GM12878 (cell line): ENCODE measurements at regions not wholly inside any gene's neighbourhood (a gene's known extent, or its start where the extent isn't known, plus 50 kb on each side); places are given as distances from the start of the nearest gene placed in this dataset.

Source experiments
- ATAC-seq: fragments of 200-7000 bp; cut with Tn5 transposase; 3 replicates; pipeline ENCODE4 v1.9.1; 2020; ENCODE audit warnings: mild to moderate bottlenecking, moderate library complexity
- BruUV-seq: library from RNA; stranded (reverse); fragments of 400-500 nt; replicated peaks from 2 replicates; lab custom pipeline; 2021; lab: Mats Ljungman, UMichigan
- CTCF ChIA-PET: fragments of 300-600 bp; sonication (Branson Sonifier 250); formaldehyde crosslinking; extraction: SDS; loops from one replicate; lab custom pipeline; 2021; ENCODE audit warnings: inconsistent platforms; lab: Yijun Ruan, JAX
- POLR2A ChIA-PET: fragments of 350-600 bp; formaldehyde crosslinking; extraction: SDS; loops from one replicate; lab custom pipeline; 2021; ENCODE audit warnings: inconsistent platforms; lab: Charles Lee
- RAD21 ChIA-PET: fragments of 300-600 bp; sonication (Branson Sonifier 250); formaldehyde crosslinking; loops from one replicate; lab custom pipeline; 2023; ENCODE audit warnings: antibody characterized with exemption; ENCODE audit not compliant: unreplicated experiment; lab: Charles Lee
- SMC1A ChIA-PET: fragments of 300-600 bp; sonication (Branson Sonifier 250); formaldehyde crosslinking; loops from one replicate; lab custom pipeline; 2023; ENCODE audit not compliant: unreplicated experiment, uncharacterized antibody; lab: Charles Lee
- DNase-seq: peaks from one replicate; pipeline ENCODE4 v3.0.0-alpha.2; 2011; ENCODE audit warnings: low read depth, low spot score
- FAIRE-seq: peaks from 3 replicates; lab custom pipeline; 2011; peaks lifted over from hg19 to GRCh38; lab: Jason Lieb, UNC
- H2AFZ ChIP-seq: 2 replicates; pipeline ENCODE4 v1.6.0; 2011; ENCODE audit warnings: low read depth, low read length, control low read depth; ENCODE audit not compliant: control insufficient read depth
- H3K27ac ChIP-seq: 2 replicates; pipeline ENCODE4 v1.5.1; 2011; ENCODE audit warnings: control low read depth; ENCODE audit not compliant: control insufficient read depth, insufficient read depth
- H3K27me3 ChIP-seq, 2 experiments: replicated peaks in 1 of 2; 2 replicates each; pipeline versions ENCODE4 v1.6.0 to v1.6.1; 2011; ENCODE audit warnings: low read length in 1 of 2; ENCODE audit not compliant: control insufficient read depth in 2 of 2, insufficient read depth in 2 of 2
- H3K36me3 ChIP-seq, 2 experiments: 2 replicates each; pipeline ENCODE4 v1.5.1; 2011; ENCODE audit warnings: low read length in 1 of 2; ENCODE audit not compliant: control insufficient read depth in 2 of 2, insufficient read depth in 2 of 2
- H3K4me1 ChIP-seq: 2 replicates; pipeline ENCODE4 v1.6.1; 2011; ENCODE audit warnings: mild to moderate bottlenecking, low read length, moderate library complexity, mixed read lengths; ENCODE audit not compliant: control insufficient read depth, insufficient read depth
- H3K4me2 ChIP-seq: 2 replicates; pipeline ENCODE4 v1.6.0; 2011; ENCODE audit warnings: control low read depth; ENCODE audit not compliant: control insufficient read depth, insufficient read depth
- H3K4me3 ChIP-seq: fragments of 200-600 bp; sonication (generic); 2 replicates; pipeline ENCODE4 v1.5.1; 2016
- H3K79me2 ChIP-seq: 2 replicates; pipeline ENCODE4 v1.6.0; 2011; ENCODE audit warnings: low read length; ENCODE audit not compliant: control insufficient read depth, insufficient read depth
- H3K9ac ChIP-seq: 2 replicates; pipeline ENCODE4 v1.8.0; 2011; ENCODE audit warnings: low read length, control low read depth, mixed read lengths; ENCODE audit not compliant: control insufficient read depth, insufficient read depth
- H3K9me3 ChIP-seq: replicated peaks from 3 replicates; pipeline ENCODE4 v1.5.1; 2011; ENCODE audit warnings: mild to moderate bottlenecking, low read length; ENCODE audit not compliant: control insufficient read depth, insufficient read depth
- H4K20me1 ChIP-seq: 2 replicates; pipeline ENCODE4 v1.6.0; 2011; ENCODE audit not compliant: control insufficient read depth, insufficient read depth
- BMI1 ChIP-seq: fragments of 450-650 bp; IDR thresholded peaks from 2 replicates; pipeline ENCODE4 v1.6.1; 2016; ENCODE audit warnings: mild to moderate bottlenecking, moderate library complexity, borderline replicate concordance
- BRCA1 ChIP-seq: IDR thresholded peaks from 2 replicates; pipeline ENCODE4 v1.6.1; 2011; ENCODE audit warnings: low read depth, low read length, improper control_type of control experiment
- CBX3 ChIP-seq: fragments of 200-600 bp; sonication (generic); IDR thresholded peaks from 2 replicates; pipeline ENCODE4 v1.6.1; 2016; ENCODE audit warnings: low read depth, borderline replicate concordance
- DPF2 ChIP-seq: fragments of 450-650 bp; IDR thresholded peaks from 2 replicates; pipeline ENCODE4 v1.6.1; 2017; ENCODE audit warnings: mild to moderate bottlenecking
- KLF5 ChIP-seq: fragments of 450-650 bp; IDR thresholded peaks from 2 replicates; pipeline ENCODE4 v1.6.1; 2014; ENCODE audit warnings: mild to moderate bottlenecking; ENCODE audit not compliant: partially characterized antibody
- NFXL1 ChIP-seq: fragments of 450-650 bp; IDR thresholded peaks from 2 replicates; pipeline ENCODE4 v1.6.1; 2017; ENCODE audit warnings: antibody characterized with exemption, mild to moderate bottlenecking, borderline replicate concordance
- NR2F1 ChIP-seq: fragments of 450-650 bp; conservative IDR thresholded peaks from 2 replicates; pipeline ENCODE4 v1.6.1; 2017; ENCODE audit warnings: mild to moderate bottlenecking
- POLR2AphosphoS5 ChIP-seq: IDR thresholded peaks from 2 replicates; pipeline ENCODE4 v1.6.1; 2011; ENCODE audit warnings: mild to moderate bottlenecking, low read length, inconsistent platforms
- YY1 ChIP-seq: IDR thresholded peaks from 2 replicates; pipeline ENCODE4 v1.6.1; 2011; ENCODE audit warnings: low read depth, mild to moderate bottlenecking, low read length
- WGBS: methylation state at CpG from one replicate; pipeline ENCODE4 v1.1.6; 2016; ENCODE audit warnings: low lambda C conversion rate; ENCODE audit not compliant: insufficient replicate concordance, insufficient coverage; ENCODE audit errors: missing lambda C conversion rate; 5-methylcytosine and 5-hydroxymethylcytosine counted together
- in situ Hi-C: fragments of 300-500 bp; cut with MboI; formaldehyde crosslinking; loops from 9 replicates; pipeline ENCODE4 v1.14.3; 2018; ENCODE audit warnings: mixed read lengths
- intact Hi-C: fragments of 100-400 bp; cut with micrococcal nuclease; formaldehyde crosslinking; loops from one replicate; pipeline ENCODE4 v1.14.2; 2022; ENCODE audit not compliant: unreplicated experiment

- SMC1A ChIA-PET = interaction anchor here (1.7 kb wide), 1 partner anchor 31 kb away, joined by 4 read pairs; no protein-coding TSS in a partner anchor
- H3K4me1 ChIP-seq = no peaks in the 10 kb centered on the region
- H2AFZ ChIP-seq = no peak overlapping the region
- 3% methylated on average over 2 of the region's 2 CpGs for WGBS
- intact Hi-C loops = no loop called here
- ATAC-seq = no peak
- no peak for FAIRE-seq
- POLR2A ChIA-PET = no interaction called here
- RAD21 ChIA-PET = no interaction called here
- H3K9ac ChIP-seq = no peak overlapping the region
- H3K36me3 ChIP-seq = no peaks in the 10 kb centered on the region
- H3K4me3 ChIP-seq = no peak overlapping the region
- H4K20me1 ChIP-seq = no peaks in the 10 kb centered on the region
- H3K4me2 ChIP-seq = no peak overlapping the region
- CTCF ChIA-PET = interaction anchor here (0.9 kb wide), 1 partner anchor 13 kb away, joined by 4 read pairs; no protein-coding TSS in a partner anchor
- no peaks in the 10 kb centered on the region for H3K9me3 ChIP-seq
- H3K27ac ChIP-seq = no peak overlapping the region
- no peaks in the 10 kb centered on the region for H3K79me2 ChIP-seq
- in situ Hi-C loops = no loop called here
- H3K27me3 ChIP-seq = no peaks in the 10 kb centered on the region
- TF ChIP-seq NFXL1 (no peak), NR2F1 (no peak), BMI1 (no peak), DPF2 (no peak), POLR2AphosphoS5 (no peak), BRCA1 (no peak), KLF5 (no peak)
- TF ChIP-seq, all 136 proteins: peak for 0
- no peak for DNase-seq
- no TSS peak for BruUV-seq
Observed at GRCh38 chr11:42555190-42555589, 756.6 kb upstream of the API5 start.

GRCh38 chr11:42571131-42571877 lies 740.5 kb upstream of the API5 start:
- CTCF ChIA-PET = no interaction called here
- H3K9me3 ChIP-seq = no peaks in the 10 kb centered on the region
- DNase-seq = no peak
- RAD21 ChIA-PET = no interaction called here
- POLR2A ChIA-PET = no interaction called here
- H3K27ac ChIP-seq = no peak overlapping the region
- H3K27me3 ChIP-seq = no peaks in the 10 kb centered on the region
- 67% methylated on average over 12 of the region's 12 CpGs for WGBS
- H3K4me1 ChIP-seq = no peaks in the 10 kb centered on the region
- H3K36me3 ChIP-seq = no peaks in the 10 kb centered on the region
- in situ Hi-C loops = no loop called here
- H3K4me2 ChIP-seq = no peak overlapping the region
- no peak for FAIRE-seq
- H3K79me2 ChIP-seq = no peaks in the 10 kb centered on the region
- ATAC-seq = no peak
- no peaks in the 10 kb centered on the region for H4K20me1 ChIP-seq
- intact Hi-C loops = no loop called here
- H2AFZ ChIP-seq = no peak overlapping the region
- no peak for TF ChIP-seq YY1
- no peak for TF ChIP-seq CBX3
- H3K4me3 ChIP-seq = no peak overlapping the region
- no peak overlapping the region for H3K9ac ChIP-seq
- SMC1A ChIA-PET = no interaction called here
- BruUV-seq = no TSS peak
